ENCODE measurements at regions not wholly inside any gene's neighbourhood (a gene's known extent, or its start where the extent isn't known, plus 50 kb on each side); places are given as distances from the start of the nearest gene placed in this dataset.
"Not testable (repeated sequence)": the region's sequence is repeated elsewhere in the genome, so short reads cannot be mapped to it uniquely, and the experiment has no call there.

DNA sequence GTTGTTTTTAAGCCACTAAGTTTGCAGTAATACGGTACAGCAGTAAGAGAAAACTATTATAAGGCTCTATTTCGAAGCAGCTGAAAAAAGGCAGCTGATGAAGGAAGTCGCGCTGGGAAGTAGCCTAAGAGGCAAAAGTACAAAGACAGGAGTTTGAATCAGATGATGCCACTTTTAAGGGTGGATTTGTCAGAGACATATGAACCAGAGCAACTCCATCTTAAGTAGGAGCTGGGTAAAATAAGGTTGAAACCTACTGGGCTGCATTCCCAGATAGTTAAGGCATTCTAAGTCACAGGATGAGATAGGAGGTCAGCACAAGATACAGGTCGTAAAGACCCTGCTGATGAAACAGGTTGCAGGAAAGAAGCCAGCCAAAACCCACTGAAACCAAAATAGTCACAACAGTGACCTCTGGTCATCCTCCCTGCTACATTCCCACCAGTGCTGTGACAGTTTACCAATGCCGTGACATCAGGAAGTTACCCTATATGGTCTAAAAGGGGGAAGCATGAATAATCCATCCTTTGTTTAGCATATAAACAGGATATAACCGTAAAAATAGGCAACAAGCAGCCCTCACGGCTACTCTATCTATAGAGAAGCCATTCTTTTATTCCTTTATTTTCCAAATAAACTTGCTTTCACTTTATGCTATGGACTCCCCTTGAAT, 91.8 kb upstream of the PRSS3 start:
- H3K36me3 Mint-ChIP-seq (ENCODE audit: insufficient read depth), result no peaks in the 10 kb centered on the region
- peaks cover 21 to 29% of the 10 kb centered on the region in 2 donors for H3K27me3 Mint-ChIP-seq
- ATAC-seq (replicated peaks), result no peak
- H3K4me1 Mint-ChIP-seq (ENCODE audit: low read depth in 2 of 2), result no peaks in the 10 kb centered on the region
- no peaks in the 10 kb centered on the region for H3K9me3 Mint-ChIP-seq
- no peak overlapping the region for H3K4me3 Mint-ChIP-seq
- no peak for DNase-seq
- H3K27ac Mint-ChIP-seq, result no peak overlapping the region

DNA sequence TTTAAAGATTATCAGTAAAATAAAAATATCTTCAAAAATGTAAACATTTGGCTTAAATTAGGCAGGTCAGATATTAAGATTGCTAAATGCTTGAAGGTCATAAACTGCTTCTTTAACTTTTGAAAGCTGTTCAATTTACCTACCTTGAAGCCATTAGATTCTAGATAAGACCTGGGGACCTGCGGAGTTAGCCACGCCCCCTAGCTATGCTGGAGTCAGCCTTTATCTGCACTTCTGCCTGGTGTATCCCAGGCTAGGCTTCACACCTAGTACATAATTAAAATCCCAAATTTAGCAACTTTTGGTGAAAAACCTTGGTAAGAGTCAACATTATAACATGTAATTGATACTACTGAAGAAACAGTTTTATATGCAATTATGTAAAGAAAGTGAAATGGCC, 89.9 kb upstream of the PRSS3 start:
- DNase-seq; H3K4me3 Mint-ChIP-seq; H3K9me3 Mint-ChIP-seq; H3K27ac Mint-ChIP-seq; ATAC-seq (replicated peaks); H3K36me3 Mint-ChIP-seq (ENCODE audit: insufficient read depth); H3K4me1 Mint-ChIP-seq (ENCODE audit: low read depth in 2 of 2): not testable (repeated sequence)
- peaks cover 27% of the 10 kb centered on the region in 2 donors for H3K27me3 Mint-ChIP-seq

DNA sequence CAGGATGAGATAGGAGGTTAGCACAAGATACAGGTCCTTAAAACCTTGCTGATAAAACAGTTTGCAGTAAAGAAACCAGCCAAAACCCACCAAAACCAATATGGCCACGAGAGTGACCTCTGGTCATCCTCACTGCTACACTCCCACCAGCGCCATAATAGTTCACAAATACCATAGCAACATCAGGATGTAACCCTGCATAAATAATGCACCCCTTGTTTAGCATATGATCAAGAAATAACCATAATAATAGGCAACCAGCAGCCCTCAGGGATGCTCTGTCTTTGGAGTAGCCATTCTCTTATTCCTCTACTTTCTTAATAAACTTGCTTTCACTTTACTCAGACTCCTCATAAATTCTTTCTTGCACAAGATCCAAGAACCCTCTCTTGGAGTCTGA, 86.9 kb upstream of the PRSS3 start:
- no peak overlapping the region for H3K4me3 Mint-ChIP-seq
- no peak for ATAC-seq (replicated peaks)
- H3K4me1 Mint-ChIP-seq (ENCODE audit: low read depth in 2 of 2), result no peaks in the 10 kb centered on the region
- no peaks in the 10 kb centered on the region for H3K36me3 Mint-ChIP-seq (ENCODE audit: insufficient read depth)
- DNase-seq, result no peak
- no peaks in the 10 kb centered on the region for H3K9me3 Mint-ChIP-seq
- peaks cover 38 to 41% of the 10 kb centered on the region in 2 donors for H3K27me3 Mint-ChIP-seq
- H3K27ac Mint-ChIP-seq, result no peak overlapping the region

DNA sequence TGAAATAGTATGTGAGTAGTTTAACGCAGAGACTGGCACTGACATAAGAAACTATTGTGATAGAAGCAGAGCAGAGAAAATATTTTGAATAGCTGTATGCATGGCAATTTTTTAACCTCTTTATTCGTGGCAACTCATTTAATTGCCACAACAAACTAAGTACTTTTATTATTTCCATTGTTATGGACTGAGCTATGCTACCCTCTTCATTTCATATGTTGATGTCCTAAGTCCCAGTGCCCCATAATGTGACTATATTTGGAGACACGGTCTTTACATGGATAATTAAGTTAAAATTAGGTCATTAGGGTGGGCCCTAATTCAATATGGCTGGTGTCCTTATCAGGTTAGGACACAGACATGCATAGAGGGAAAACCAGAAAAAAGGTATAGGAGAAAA, 86.1 kb upstream of the PRSS3 start:
- no peak for ATAC-seq (replicated peaks)
- H3K27ac Mint-ChIP-seq, result no peak overlapping the region
- no peaks in the 10 kb centered on the region for H3K4me1 Mint-ChIP-seq (ENCODE audit: low read depth in 2 of 2)
- no peak overlapping the region for H3K4me3 Mint-ChIP-seq
- H3K27me3 Mint-ChIP-seq, result peaks cover 33 to 41% of the 10 kb centered on the region in 2 donors
- no peak for DNase-seq
- no peaks in the 10 kb centered on the region for H3K9me3 Mint-ChIP-seq
- no peaks in the 10 kb centered on the region for H3K36me3 Mint-ChIP-seq (ENCODE audit: insufficient read depth)

DNA sequence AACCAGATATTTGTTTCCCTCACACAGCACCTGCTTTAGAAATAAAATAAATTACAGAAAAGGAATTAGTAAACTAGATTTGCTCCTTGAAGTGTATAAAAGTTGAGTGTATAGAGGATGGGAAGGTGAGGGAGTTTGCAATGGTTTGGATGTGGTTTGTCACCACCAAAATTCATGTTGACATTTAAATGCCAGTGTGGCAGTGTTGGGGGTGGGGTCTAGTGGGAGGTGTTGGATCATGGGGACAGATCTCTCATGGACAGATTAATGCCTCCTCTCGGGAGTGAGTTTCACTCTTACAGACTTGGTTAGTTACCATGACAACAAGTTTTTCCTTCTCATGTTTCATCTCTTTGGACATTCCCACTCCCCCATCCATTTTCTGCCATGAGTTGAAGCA, 83.9 kb upstream of the PRSS3 start:
- not testable (repeated sequence) for H3K27ac Mint-ChIP-seq; ATAC-seq (replicated peaks); DNase-seq

DNA sequence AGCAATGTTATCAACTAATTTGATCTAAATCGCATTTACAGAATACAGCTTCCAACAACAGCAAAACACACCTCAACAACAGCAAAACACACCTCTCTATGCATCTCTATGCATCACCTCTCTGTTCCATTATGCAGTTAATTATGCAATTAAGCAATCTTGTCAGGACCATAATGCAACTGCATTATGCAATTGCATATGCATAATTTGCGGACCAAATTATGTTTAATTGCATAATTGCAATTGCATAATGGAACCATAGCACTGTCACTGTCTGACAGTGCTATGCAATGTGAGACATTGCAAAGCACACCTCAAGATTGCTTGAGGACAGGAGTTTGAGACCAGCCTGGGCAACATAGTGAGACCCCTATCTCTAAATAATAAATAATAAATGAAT, 80.4 kb upstream of the PRSS3 start:
- H3K36me3 Mint-ChIP-seq (ENCODE audit: insufficient read depth), result no peaks in the 10 kb centered on the region
- DNase-seq (no peak), ATAC-seq (replicated peaks) (no peak)
- no peak overlapping the region for H3K27ac Mint-ChIP-seq
- peaks cover 13 to 26% of the 10 kb centered on the region in 2 donors for H3K27me3 Mint-ChIP-seq
- peaks cover 0 to 2% of the 10 kb centered on the region in 2 donors for H3K4me1 Mint-ChIP-seq (ENCODE audit: low read depth in 2 of 2)
- H3K9me3 Mint-ChIP-seq, result no peaks in the 10 kb centered on the region
- no peak overlapping the region for H3K4me3 Mint-ChIP-seq

More for the DNA sequence above, 83.9 kb upstream of the PRSS3 start:
- peaks cover 23 to 33% of the 10 kb centered on the region in 2 donors for H3K27me3 Mint-ChIP-seq
- not testable (repeated sequence) for H3K36me3 Mint-ChIP-seq (ENCODE audit: insufficient read depth); H3K4me1 Mint-ChIP-seq (ENCODE audit: low read depth in 2 of 2); H3K9me3 Mint-ChIP-seq; H3K4me3 Mint-ChIP-seq

DNA sequence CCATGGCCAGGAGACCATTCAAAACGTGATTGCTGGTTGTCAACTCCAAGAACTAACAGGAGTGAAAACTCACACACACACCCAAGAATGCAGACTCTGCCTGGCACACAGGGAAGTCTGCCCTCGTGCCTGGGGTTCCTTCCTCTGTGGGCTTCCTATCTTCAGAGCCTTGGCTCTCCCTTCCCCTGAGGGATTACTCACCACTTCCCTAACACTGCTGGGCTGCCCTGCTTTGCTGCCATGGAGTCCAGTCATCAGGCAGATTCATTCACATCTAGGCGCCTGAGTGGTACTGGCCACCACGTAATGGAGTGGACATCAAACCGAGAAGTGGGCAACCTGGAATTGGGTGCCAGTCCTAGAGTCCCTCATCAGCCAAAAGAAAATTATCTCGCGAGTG, 76.4 kb upstream of the PRSS3 start:
- Mint-ChIP-seq H3K9me3 (no peaks in the 10 kb centered on the region), H3K36me3 (ENCODE audit: insufficient read depth) (no peaks in the 10 kb centered on the region), H3K27ac (no peak overlapping the region), H3K4me3 (no peak overlapping the region), H3K4me1 (ENCODE audit: low read depth in 2 of 2) (peaks cover 0 to 4% of the 10 kb centered on the region in 2 donors), H3K27me3 (peaks cover 8 to 9% of the 10 kb centered on the region in 2 donors)
- DNase-seq (no peak), ATAC-seq (replicated peaks) (no peak)

DNA sequence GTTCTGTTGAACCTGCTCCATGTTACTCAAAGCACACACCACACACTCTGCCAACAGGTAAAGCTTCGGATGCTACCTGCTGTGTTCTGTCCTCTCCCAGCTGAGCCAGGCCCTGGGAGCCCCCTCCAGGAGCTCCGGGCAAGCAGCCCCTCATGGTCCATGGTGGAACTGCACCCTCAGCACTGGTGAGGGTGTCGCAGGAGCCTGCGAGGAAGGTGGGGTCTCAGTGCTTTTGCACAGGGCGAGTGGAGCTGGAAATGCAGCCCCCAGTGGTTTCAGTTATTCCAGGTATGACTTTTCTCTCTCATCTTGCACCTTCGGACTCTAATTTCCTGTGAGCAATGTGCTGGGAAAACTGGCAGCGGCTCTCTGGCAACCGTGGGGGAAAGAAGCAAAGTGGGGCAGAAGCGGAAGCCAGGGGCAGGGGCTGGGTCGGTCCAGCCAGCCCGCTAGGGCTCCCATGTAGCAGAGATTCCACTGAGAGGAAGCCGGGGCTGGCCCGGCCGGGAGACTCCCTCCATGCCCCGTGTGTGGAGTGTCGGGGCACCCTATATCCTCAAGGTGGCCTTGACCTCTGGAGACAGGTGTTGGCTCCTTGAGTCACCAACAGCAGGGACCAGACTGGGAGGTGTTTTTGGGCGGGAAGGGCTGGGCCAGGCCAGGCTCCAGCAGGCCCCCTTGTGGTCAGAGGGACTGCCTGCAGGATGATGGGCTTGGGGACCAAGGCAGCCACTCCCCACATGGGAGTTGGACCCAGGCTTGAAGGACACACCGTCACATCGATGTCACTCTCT, 75.6 kb upstream of the PRSS3 start:
- no peaks in the 10 kb centered on the region for H3K9me3 Mint-ChIP-seq
- peak overlapping the region in 1 of 2 donors; percentile 55 for H3K4me3 Mint-ChIP-seq

DNA sequence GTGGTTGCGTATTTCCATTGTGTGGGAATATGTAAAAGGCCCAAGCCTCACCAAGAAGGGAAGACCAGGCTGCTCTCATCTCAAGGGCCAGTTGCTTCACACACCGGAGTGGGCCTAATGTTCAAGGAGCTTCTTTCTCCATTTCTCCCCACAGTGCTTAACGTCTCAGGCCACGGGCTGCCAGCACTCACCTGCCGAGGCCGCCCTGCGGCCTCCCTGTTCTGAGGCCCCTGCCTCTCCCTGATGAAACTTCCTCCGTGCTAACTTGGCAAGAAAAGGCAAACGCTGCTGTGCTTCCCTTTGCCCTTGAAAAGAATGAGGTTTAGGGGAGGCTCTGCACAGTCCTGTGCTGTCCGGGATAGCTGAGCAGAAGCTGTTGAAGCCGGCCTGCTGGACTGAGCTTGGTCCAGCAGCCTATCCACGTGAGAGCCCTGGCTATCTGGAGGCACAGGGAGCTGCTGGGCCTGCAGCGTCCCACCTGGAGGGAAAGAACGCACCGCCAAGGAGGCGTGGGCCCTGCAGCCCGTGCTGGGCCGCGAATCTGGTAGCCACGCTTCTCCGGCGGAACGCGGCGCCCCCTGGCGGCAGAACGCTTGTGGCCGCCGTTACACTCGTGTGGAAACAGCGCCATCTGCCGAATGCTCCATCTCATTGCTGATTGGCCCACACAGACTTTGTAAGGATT, 73.5 kb upstream of the PRSS3 start:
- ATAC-seq (replicated peaks), result peak; percentile 86
- H3K4me3 Mint-ChIP-seq, result peak overlapping the region in 1 of 2 donors; percentile 32
- DNase-seq, result peak; percentile 87 to 90 (median 88)
- H3K4me1 Mint-ChIP-seq (ENCODE audit: low read depth in 2 of 2), result peaks cover 0 to 4% of the 10 kb centered on the region in 2 donors
- no peaks in the 10 kb centered on the region for H3K9me3 Mint-ChIP-seq
- no peaks in the 10 kb centered on the region for H3K36me3 Mint-ChIP-seq (ENCODE audit: insufficient read depth)
- H3K27me3 Mint-ChIP-seq, result peaks cover 8 to 17% of the 10 kb centered on the region in 2 donors
- no peak overlapping the region for H3K27ac Mint-ChIP-seq

More for the DNA sequence above, 75.6 kb upstream of the PRSS3 start:
- H3K4me1 Mint-ChIP-seq (ENCODE audit: low read depth in 2 of 2), result peaks cover 0 to 4% of the 10 kb centered on the region in 2 donors
- peaks cover 8 to 15% of the 10 kb centered on the region in 2 donors for H3K27me3 Mint-ChIP-seq
- peak; percentile 51 for ATAC-seq (replicated peaks)
- DNase-seq, result peak in 2 of 3 experiments; percentile 17 to 31
- no peak overlapping the region for H3K27ac Mint-ChIP-seq
- H3K36me3 Mint-ChIP-seq (ENCODE audit: insufficient read depth), result no peaks in the 10 kb centered on the region

DNA sequence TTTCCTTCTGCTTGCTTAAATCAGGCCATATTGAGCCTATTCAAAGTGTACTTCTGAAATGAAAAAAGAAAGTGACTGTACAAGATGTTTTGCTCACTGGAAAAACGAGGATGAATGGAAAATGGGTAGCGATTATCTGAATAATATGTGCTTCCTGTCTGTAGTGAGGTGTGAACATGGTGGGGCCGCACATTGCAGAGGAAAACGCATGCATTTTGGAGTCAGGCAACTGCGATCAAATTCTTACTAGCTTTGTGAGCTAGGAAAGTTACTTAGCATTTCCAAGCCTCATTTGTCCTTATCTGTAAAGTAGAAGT, 73.0 kb upstream of the PRSS3 start:
- peaks cover 0 to 4% of the 10 kb centered on the region in 2 donors for H3K4me1 Mint-ChIP-seq (ENCODE audit: low read depth in 2 of 2)
- no peaks in the 10 kb centered on the region for H3K9me3 Mint-ChIP-seq
- ATAC-seq (replicated peaks), result no peak
- H3K27ac Mint-ChIP-seq, result no peak overlapping the region
- H3K4me3 Mint-ChIP-seq, result peak overlapping the region in 1 of 2 donors; percentile 32
- peaks cover 8 to 22% of the 10 kb centered on the region in 2 donors for H3K27me3 Mint-ChIP-seq
- DNase-seq, result no peak
- no peaks in the 10 kb centered on the region for H3K36me3 Mint-ChIP-seq (ENCODE audit: insufficient read depth)

DNA sequence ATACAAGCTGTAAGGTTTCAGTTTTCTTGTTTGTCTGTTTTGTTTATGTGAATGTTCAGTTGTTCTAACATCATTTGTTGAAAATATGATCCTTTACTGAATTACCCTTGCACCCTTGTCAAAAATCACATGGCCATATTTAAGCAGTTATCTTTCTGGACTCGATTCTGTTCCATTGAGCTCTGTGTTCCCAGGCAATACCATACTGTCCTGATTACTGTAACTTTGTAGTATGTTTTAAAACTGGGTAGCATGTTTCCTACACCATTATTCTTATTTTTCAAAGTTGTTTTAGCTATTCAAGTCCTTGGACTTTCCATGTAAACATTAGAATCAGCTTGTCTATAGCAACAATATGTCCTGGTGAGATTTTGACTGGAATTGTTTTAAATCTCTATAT, 66.7 kb upstream of the PRSS3 start:
- Mint-ChIP-seq H3K36me3 (ENCODE audit: insufficient read depth) (peaks cover 7% of the 10 kb centered on the region), H3K27me3 (peaks cover 29 to 41% of the 10 kb centered on the region in 2 donors), H3K4me1 (ENCODE audit: low read depth in 2 of 2) (no peaks in the 10 kb centered on the region), H3K4me3 (no peak overlapping the region), H3K9me3 (no peaks in the 10 kb centered on the region), H3K27ac (no peak overlapping the region)
- ATAC-seq (replicated peaks) (no peak), DNase-seq (no peak)

DNA sequence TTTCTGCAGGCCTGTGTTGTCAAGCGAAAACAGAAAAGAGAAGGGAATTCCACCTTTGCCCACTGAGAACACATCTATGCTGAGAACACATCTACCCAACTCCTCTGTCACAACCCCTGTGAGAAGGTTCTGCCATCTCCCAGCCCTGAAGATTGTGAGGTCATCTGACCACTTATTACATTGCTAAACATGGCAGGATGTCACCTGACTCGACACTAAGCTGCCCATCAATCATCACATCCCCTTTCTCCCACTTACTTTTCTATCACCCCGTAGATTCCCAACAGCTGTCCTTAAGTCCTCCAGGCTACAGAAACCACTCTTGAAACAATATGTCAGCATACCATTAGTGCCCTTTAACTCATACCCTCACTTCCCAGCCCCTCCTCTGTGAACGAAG, 64.2 kb upstream of the PRSS3 start:
- Mint-ChIP-seq H3K27ac (no peak overlapping the region), H3K27me3 (peaks cover 51 to 54% of the 10 kb centered on the region in 2 donors)

DNA sequence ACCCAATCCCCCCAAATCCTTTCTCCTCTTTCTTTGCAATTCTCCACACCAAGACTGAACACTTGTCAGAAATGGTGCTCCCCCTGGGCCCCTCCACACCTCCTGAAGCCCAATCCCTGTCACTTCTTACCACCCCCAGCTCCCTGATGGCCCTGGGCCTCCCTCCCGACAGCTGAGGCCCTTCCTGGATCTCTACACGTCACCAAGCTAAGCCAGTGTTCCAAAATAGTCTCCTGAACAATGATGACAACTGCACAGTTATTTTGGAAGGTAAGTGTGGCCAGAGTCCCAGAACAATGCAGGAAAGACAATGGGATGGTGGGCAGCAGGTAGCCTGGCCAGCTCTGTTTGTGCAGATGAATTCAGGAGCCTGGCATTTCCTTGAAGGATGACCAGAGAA, 63.7 kb upstream of the PRSS3 start:
- H3K4me1 Mint-ChIP-seq (ENCODE audit: low read depth in 2 of 2), result no peaks in the 10 kb centered on the region
- ATAC-seq (replicated peaks) (no peak), DNase-seq (no peak)
- H3K36me3 Mint-ChIP-seq (ENCODE audit: insufficient read depth), result peaks cover 7% of the 10 kb centered on the region
- no peak overlapping the region for H3K4me3 Mint-ChIP-seq
- H3K27me3 Mint-ChIP-seq, result peaks cover 56 to 59% of the 10 kb centered on the region in 2 donors
- H3K27ac Mint-ChIP-seq, result no peak overlapping the region
- H3K9me3 Mint-ChIP-seq, result no peaks in the 10 kb centered on the region

More for the DNA sequence above, 64.2 kb upstream of the PRSS3 start:
- no peaks in the 10 kb centered on the region for H3K4me1 Mint-ChIP-seq (ENCODE audit: low read depth in 2 of 2)
- peaks cover 7% of the 10 kb centered on the region for H3K36me3 Mint-ChIP-seq (ENCODE audit: insufficient read depth)
- H3K4me3 Mint-ChIP-seq, result no peak overlapping the region
- ATAC-seq (replicated peaks) (no peak), DNase-seq (no peak)
- no peaks in the 10 kb centered on the region for H3K9me3 Mint-ChIP-seq

Measured in effector memory CD8-positive, alpha-beta T cell (primary cell).